KMS-11 (cell line): ENCODE measurements at regions not wholly inside any gene's neighbourhood (a gene's known extent, or its start where the extent isn't known, plus 50 kb on each side); places are given as distances from the start of the nearest gene placed in this dataset.

Experiments used
- H2AFZ ChIP-seq: fragments of 200-600 bp; sonication (generic); 2 replicates; pipeline ENCODE4 v1.6.1; 2016; ENCODE audit warnings: antibody characterized with exemption, mixed run types, low read depth
- H3K27ac ChIP-seq: fragments of 200-600 bp; sonication (generic); 2 replicates; pipeline ENCODE4 v1.6.1; 2016; ENCODE audit warnings: mild to moderate bottlenecking, mixed run types
- H3K27me3 ChIP-seq: fragments of 200-600 bp; sonication (generic); 2 replicates; pipeline ENCODE4 v1.6.1; 2017; ENCODE audit warnings: mild to moderate bottlenecking, low read depth, mixed run types, moderate library complexity; ENCODE audit not compliant: insufficient read depth
- H3K36me3 ChIP-seq: fragments of 200-600 bp; sonication (generic); 2 replicates; pipeline ENCODE4 v1.6.1; 2017; ENCODE audit warnings: mild to moderate bottlenecking, mixed run types; ENCODE audit not compliant: insufficient read depth
- H3K4me1 ChIP-seq: fragments of 200-600 bp; sonication (generic); 2 replicates; pipeline ENCODE4 v1.6.1; 2016; ENCODE audit warnings: mild to moderate bottlenecking, low read depth, mixed run types; ENCODE audit not compliant: poor library complexity, severe bottlenecking
- H3K4me2 ChIP-seq: fragments of 200-600 bp; sonication (generic); 2 replicates; pipeline ENCODE4 v1.7.0; 2016; ENCODE audit warnings: mild to moderate bottlenecking, mixed run types
- H3K4me3 ChIP-seq: fragments of 200-600 bp; sonication (generic); IDR thresholded peaks from 2 replicates; pipeline ENCODE4 v1.6.1; 2017; ENCODE audit warnings: low read depth, low read length, mixed read lengths; ENCODE audit not compliant: insufficient read depth
- H3K79me2 ChIP-seq: fragments of 200-600 bp; sonication (generic); 2 replicates; pipeline ENCODE4 v1.6.1; 2016; ENCODE audit warnings: low read depth, mixed run types; ENCODE audit not compliant: insufficient read depth
- H3K9ac ChIP-seq: fragments of 200-600 bp; sonication (generic); 2 replicates; pipeline ENCODE4 v1.6.1; 2016; ENCODE audit warnings: mild to moderate bottlenecking, mixed run types
- H4K20me1 ChIP-seq: fragments of 200-600 bp; sonication (generic); 2 replicates; pipeline ENCODE4 v1.6.1; 2016; ENCODE audit warnings: mild to moderate bottlenecking, mixed run types; ENCODE audit not compliant: insufficient read depth
- TF ChIP-seq, protein P1 (sequence below): fragments of 200-600 bp; sonication (generic); conservative IDR thresholded peaks from 2 replicates; pipeline ENCODE4 v1.6.1; 2017; ENCODE audit warnings: low read depth, mild to moderate bottlenecking, antibody characterized with exemption, low read length, moderate library complexity, mixed read lengths

- Histone ChIP-seq H3K36me3 (no peaks in the 10 kb centered on the region), H3K4me2 (no peak overlapping the region), H3K4me1 (no peaks in the 10 kb centered on the region), H3K4me3 (no peak overlapping the region), H3K79me2 (no peaks in the 10 kb centered on the region), H3K27ac (no peak overlapping the region), H4K20me1 (no peaks in the 10 kb centered on the region), H2AFZ (no peak overlapping the region), H3K9ac (no peak overlapping the region), H3K27me3 (no peaks in the 10 kb centered on the region)
- TF ChIP-seq, protein P1, sequence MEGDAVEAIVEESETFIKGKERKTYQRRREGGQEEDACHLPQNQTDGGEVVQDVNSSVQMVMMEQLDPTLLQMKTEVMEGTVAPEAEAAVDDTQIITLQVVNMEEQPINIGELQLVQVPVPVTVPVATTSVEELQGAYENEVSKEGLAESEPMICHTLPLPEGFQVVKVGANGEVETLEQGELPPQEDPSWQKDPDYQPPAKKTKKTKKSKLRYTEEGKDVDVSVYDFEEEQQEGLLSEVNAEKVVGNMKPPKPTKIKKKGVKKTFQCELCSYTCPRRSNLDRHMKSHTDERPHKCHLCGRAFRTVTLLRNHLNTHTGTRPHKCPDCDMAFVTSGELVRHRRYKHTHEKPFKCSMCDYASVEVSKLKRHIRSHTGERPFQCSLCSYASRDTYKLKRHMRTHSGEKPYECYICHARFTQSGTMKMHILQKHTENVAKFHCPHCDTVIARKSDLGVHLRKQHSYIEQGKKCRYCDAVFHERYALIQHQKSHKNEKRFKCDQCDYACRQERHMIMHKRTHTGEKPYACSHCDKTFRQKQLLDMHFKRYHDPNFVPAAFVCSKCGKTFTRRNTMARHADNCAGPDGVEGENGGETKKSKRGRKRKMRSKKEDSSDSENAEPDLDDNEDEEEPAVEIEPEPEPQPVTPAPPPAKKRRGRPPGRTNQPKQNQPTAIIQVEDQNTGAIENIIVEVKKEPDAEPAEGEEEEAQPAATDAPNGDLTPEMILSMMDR: no peak
Observed at GRCh38 chr3:1798711-1799405, 299.8 kb upstream of the CNTN4 start.

DNA sequence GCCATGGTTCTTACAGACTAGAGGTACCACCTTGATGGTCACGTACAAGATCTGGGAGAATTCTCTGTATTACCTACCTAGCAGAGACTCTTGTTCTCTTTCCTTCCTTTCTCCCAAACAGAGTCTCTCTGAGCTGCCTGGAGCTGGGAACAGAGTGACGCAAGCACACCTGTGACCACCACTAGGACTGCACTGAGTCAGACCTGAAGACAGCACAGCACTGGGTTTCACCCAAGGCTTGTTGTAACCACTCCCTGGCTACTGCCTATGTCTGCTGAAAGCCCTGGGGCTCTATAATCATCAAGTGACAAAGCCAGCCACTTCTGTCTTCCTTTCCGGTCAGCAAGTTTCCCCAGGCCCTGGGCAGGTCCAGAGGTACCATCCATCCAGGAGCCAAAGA, 293.3 kb upstream of the CNTN4 start:
- Histone ChIP-seq H2AFZ (no peak overlapping the region), H3K4me3 (no peak overlapping the region), H3K27me3 (no peaks in the 10 kb centered on the region), H4K20me1 (no peaks in the 10 kb centered on the region), H3K27ac (no peak overlapping the region), H3K4me1 (no peaks in the 10 kb centered on the region), H3K36me3 (no peaks in the 10 kb centered on the region), H3K79me2 (no peaks in the 10 kb centered on the region), H3K4me2 (no peak overlapping the region), H3K9ac (no peak overlapping the region)
- TF ChIP-seq, protein P1: no peak

DNA sequence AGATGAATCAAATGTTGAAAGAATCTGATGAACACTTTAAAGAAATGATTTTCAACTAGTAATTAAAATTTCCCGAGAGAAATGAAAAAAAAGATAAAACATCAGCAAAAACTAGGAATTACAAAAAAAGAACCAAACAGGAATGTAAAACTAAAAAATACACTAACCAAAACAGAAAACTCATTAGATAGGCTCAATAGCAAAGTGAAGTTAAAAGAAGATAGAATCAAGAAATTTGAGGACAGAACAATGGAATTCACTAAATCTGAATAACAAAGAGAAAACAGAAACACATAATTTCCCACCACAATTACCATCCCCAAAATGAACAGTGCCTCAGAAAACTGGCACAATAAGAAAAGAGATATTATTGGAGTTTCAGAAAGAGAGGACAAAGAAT, 290.1 kb upstream of the CNTN4 start:
- TF ChIP-seq, protein P1: no peak
- H3K36me3 ChIP-seq: no peaks in the 10 kb centered on the region

DNA sequence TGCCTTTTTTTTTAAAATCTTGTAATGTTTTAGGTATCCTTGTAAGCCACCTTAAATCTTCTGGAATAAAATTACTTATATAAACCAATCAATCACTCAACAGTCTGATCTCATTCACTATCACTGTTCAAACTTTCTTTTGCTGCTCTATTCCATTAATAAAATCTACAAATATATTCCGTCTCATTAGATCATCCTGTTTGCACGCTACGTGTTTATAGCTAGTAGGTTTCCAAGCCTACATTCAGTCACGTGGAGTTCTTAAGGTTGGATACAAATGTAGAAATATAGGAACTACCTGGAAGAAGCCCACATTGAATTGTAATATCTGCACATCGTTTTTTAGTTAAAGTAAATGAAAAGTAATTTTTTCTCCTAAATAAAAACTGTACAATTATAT, 274.8 kb upstream of the CNTN4 start:
- H2AFZ ChIP-seq: no peak overlapping the region
- no peak overlapping the region for H3K4me3 ChIP-seq
- TF ChIP-seq, protein P1: no peak
- no peak overlapping the region for H3K4me2 ChIP-seq
- H4K20me1 ChIP-seq: no peaks in the 10 kb centered on the region
- H3K79me2 ChIP-seq: no peaks in the 10 kb centered on the region
- H3K27ac ChIP-seq: no peak overlapping the region
- no peaks in the 10 kb centered on the region for H3K4me1 ChIP-seq
- no peaks in the 10 kb centered on the region for H3K27me3 ChIP-seq
- no peaks in the 10 kb centered on the region for H3K36me3 ChIP-seq
- no peak overlapping the region for H3K9ac ChIP-seq

More for the DNA sequence above, 290.1 kb upstream of the CNTN4 start:
- Histone ChIP-seq H3K4me3 (no peak overlapping the region), H3K9ac (no peak overlapping the region), H3K4me2 (no peak overlapping the region), H2AFZ (no peak overlapping the region), H3K27me3 (no peaks in the 10 kb centered on the region), H3K27ac (no peak overlapping the region), H4K20me1 (no peaks in the 10 kb centered on the region), H3K4me1 (no peaks in the 10 kb centered on the region), H3K79me2 (no peaks in the 10 kb centered on the region)
